Mucosa of descending colon (tissue), 3 donors: ENCODE measurements at regions not wholly inside any gene's neighbourhood (a gene's known extent, or its start where the extent isn't known, plus 50 kb on each side); places are given as distances from the start of the nearest gene placed in this dataset.
"Not testable (repeated sequence)": the region's sequence is repeated elsewhere in the genome, so short reads cannot be mapped to it uniquely, and the experiment has no call there.

Source experiments
- ATAC-seq: fragments of 200-7000 bp; cut with Tn5 transposase; one replicate; pipeline ENCODE4 v1.9.1; 2020; ENCODE audit warnings: mild to moderate bottlenecking, moderate library complexity
- DNase-seq, 3 donors: peaks; one replicate each; pipeline ENCODE4 v3.0.0-alpha.2; 2020
- H3K36me3 ChIP-seq: fragments of 200-600 bp; one replicate; pipeline ENCODE4 v1.8.0; 2021; ENCODE audit warnings: low read depth, mild to moderate bottlenecking
- H3K4me1 ChIP-seq: fragments of 200-600 bp; one replicate; pipeline ENCODE4 v1.8.0; 2021; ENCODE audit warnings: low read depth, mild to moderate bottlenecking
- H3K4me3 ChIP-seq: fragments of 200-600 bp; one replicate; pipeline ENCODE4 v1.8.0; 2021; ENCODE audit warnings: mild to moderate bottlenecking
- H3K9me3 ChIP-seq: fragments of 200-600 bp; one replicate; pipeline ENCODE4 v1.8.0; 2021; ENCODE audit warnings: mild to moderate bottlenecking
- intact Hi-C, 2 donors: fragments of 100-400 bp; cut with DNase I in 1 of 2; cut with micrococcal nuclease in 1 of 2; formaldehyde crosslinking; loops; one replicate each; pipeline versions ENCODE4 v1.11.0 to v1.11.1; 2022; cut with DNase I, micrococcal nuclease
- TF ChIP-seq, protein P1 (sequence below): fragments of 200-600 bp; IDR thresholded peaks from one replicate; pipeline ENCODE4 v1.8.0; 2022; ENCODE audit warnings: antibody characterized with exemption, mild to moderate bottlenecking
- donor health status: DM: no; HTN: no; CAD: no; lungs with moderate emphysema.
- donor health status: DM: no; HTN: no; CAD: no.
- donor health status: DM: no; HTN: yes; CAD: no.

DNA sequence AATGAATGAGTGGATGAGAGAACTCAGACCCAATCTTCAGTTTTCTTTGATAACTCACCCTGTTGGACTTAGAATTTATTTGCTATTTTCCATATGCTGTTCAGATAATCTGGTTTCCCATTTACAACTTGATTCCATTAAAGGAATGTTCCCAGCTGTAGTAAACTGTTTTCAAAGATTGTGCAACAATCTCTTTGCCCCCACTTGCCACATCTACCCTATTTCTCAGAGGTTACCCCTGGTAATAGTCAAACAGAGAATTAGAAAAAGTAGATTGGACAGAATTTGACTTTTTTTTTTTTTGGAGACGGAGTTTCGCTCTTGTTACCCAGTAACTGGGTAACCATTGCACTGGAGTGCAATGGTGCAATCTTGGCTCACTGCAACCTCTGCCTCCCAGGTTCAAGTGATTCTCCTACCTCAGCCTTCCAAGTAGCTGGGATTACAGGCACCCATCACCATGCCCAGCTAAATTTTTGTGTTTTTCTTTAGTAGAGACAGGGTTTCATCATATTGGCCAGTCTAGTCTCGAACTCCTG is 93.4 kb upstream of the SIX2 start:
- TF ChIP-seq, protein P1, sequence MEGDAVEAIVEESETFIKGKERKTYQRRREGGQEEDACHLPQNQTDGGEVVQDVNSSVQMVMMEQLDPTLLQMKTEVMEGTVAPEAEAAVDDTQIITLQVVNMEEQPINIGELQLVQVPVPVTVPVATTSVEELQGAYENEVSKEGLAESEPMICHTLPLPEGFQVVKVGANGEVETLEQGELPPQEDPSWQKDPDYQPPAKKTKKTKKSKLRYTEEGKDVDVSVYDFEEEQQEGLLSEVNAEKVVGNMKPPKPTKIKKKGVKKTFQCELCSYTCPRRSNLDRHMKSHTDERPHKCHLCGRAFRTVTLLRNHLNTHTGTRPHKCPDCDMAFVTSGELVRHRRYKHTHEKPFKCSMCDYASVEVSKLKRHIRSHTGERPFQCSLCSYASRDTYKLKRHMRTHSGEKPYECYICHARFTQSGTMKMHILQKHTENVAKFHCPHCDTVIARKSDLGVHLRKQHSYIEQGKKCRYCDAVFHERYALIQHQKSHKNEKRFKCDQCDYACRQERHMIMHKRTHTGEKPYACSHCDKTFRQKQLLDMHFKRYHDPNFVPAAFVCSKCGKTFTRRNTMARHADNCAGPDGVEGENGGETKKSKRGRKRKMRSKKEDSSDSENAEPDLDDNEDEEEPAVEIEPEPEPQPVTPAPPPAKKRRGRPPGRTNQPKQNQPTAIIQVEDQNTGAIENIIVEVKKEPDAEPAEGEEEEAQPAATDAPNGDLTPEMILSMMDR, result no peak
- Histone ChIP-seq H3K9me3 (no peaks in the 10 kb centered on the region), H3K4me1 (no peaks in the 10 kb centered on the region), H3K36me3 (no peaks in the 10 kb centered on the region), H3K4me3 (no peak overlapping the region)
- DNase-seq (no peak), ATAC-seq (no peak)
- intact Hi-C loops, result no loop called here

DNA sequence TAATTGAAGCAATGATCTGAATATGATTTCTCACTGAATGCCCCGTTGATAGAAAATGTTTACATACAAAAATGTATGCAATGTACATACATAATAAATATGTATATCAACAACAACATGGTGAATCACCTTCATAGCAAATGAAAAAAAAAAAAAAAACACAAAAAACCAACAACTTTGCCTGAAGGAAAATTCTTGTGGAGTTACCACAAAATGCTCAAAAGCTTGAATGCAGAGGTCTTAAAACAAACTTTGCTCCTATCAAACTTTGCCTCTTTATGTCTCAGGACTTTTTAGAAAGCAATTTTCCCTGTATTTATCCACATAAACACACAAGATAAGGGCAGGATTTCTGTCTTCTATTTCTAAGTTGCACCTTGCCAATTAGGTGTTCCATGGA is 92.9 kb upstream of the SIX2 start:
- Histone ChIP-seq H3K36me3 (no peaks in the 10 kb centered on the region), H3K4me1 (no peaks in the 10 kb centered on the region), H3K9me3 (no peaks in the 10 kb centered on the region), H3K4me3 (no peak overlapping the region)
- TF ChIP-seq, protein P1, result no peak
- no peak for DNase-seq
- ATAC-seq, result no peak
- intact Hi-C loops, result no loop called here

DNA sequence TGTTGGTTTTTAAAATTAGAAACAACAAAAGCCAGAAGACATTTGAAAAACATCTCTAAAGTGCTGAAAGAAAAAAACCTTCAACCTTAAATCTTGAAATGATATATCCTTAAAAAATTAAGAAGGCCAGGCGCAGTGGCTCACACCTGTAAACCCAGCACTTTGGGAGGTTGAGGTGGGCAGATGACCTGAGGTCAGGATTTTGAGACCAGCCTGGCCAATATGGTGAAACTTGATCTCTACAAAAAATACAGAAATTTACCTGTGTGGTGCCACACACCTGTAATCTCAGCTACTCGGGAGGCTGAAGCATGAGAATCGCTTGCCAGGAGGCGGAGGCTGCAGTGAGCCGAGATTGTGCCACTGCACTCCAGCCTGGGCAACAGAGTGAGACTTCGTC is 87.7 kb upstream of the SIX2 start:
- TF ChIP-seq, protein P1, result no peak
- intact Hi-C loops, result no loop called here
- no peak for ATAC-seq

DNA sequence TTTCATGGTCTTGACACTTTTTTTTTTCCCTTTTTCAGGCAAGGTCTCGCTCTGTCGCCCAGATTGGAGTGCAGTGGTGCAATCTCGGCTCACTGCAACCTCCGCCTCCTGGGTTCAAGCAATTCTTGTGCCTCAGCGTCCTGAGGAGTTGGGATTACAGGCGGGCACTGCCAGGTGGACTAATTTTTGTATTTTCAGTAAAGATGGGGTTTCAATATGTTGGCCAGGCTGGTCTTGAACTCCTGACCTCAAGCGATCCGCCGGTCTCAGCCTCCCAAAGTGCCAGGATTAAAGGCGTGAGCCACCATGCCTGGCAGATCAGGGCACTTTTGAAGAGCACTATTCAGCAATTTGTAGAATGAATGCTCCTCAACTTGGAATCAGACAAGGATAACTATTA is 86.8 kb upstream of the SIX2 start:
- H3K4me1 ChIP-seq, DNase-seq, intact Hi-C loops, H3K4me3 ChIP-seq, ATAC-seq, H3K9me3 ChIP-seq, H3K36me3 ChIP-seq: not testable (repeated sequence)

More for the DNA sequence above, 87.7 kb upstream of the SIX2 start:
- no peaks in the 10 kb centered on the region for H3K4me1 ChIP-seq
- H3K4me3 ChIP-seq, result no peak overlapping the region
- H3K36me3 ChIP-seq, result no peaks in the 10 kb centered on the region
- DNase-seq, result no peak
- H3K9me3 ChIP-seq, result no peaks in the 10 kb centered on the region

DNA sequence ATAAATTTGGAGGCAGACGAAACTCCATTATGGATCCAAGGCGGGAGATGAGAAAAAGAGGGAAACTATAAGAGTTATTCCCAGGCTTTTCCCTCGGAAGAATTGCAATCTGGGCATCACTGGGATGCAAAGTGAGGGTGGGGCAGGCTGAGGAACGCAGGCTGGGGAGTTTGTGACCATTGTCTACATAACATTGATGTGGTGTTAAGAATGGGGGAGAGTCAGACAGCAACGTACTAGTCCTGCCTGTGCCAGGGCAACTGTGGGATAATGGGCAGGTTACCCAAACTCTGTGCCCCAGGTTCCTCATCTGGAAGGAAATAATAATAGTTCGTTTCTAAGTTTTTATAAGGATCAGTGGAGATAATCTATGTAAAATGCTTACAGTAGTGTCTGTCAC is 84.4 kb upstream of the SIX2 start:
- ATAC-seq (no peak), DNase-seq (no peak)
- no peaks in the 10 kb centered on the region for H3K9me3 ChIP-seq
- H3K4me3 ChIP-seq, result no peak overlapping the region
- H3K36me3 ChIP-seq, result no peaks in the 10 kb centered on the region
- TF ChIP-seq, protein P1, result no peak
- no peaks in the 10 kb centered on the region for H3K4me1 ChIP-seq
- intact Hi-C loops, result no loop called here

DNA sequence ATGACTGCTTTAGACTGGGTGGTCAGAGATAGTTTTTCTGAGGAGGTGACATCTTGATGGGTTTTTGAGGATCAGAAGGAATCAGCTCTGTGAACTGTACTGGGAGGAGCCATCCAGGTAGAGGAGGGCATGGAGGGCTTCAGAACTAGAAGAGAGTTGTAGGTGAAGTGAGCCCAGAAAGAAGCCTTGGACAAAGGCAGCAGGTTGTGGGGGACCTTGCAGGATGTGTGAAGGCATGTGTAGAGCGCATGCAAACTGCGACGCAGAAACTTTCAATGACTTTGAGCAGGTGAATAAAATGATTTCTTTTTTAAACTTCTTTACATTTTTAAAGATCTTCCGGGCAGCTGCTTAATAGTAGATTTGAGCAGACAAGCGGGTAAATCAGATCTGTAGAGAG is 83.9 kb upstream of the SIX2 start:
- no peaks in the 10 kb centered on the region for H3K9me3 ChIP-seq
- TF ChIP-seq, protein P1, result no peak
- H3K36me3 ChIP-seq, result no peaks in the 10 kb centered on the region
- H3K4me1 ChIP-seq, result no peaks in the 10 kb centered on the region
- no peak overlapping the region for H3K4me3 ChIP-seq
- no peak for ATAC-seq
- no peak for DNase-seq
- intact Hi-C loops, result no loop called here
